ENCODE measurements at regions not wholly inside any gene's neighbourhood (a gene's known extent, or its start where the extent isn't known, plus 50 kb on each side); places are given as distances from the start of the nearest gene placed in this dataset.

- no peak for TF ChIP-seq CTCF (IDR thresholded peaks at IDR 0.05)
- Histone ChIP-seq H3K36me3 (no peaks in the 10 kb centered on the region), H3K27ac (peak overlapping the region; percentile 20), H3K4me1 (ENCODE audit: control insufficient read depth in 1 of 2, insufficient read depth in 1 of 2, low read depth in 1 of 2, low read length in 1 of 2) (peaks cover 5 to 12% of the 10 kb centered on the region in 2 experiments), H3K9me3 (no peaks in the 10 kb centered on the region), H3K27me3 (no peaks in the 10 kb centered on the region), H3K4me3 (ENCODE audit: low read depth in 1 of 2, low read length in 1 of 2) (no peak overlapping the region)
These were observed 61.7 kb downstream of the KCNJ2 start for GRCh38 chr17:70230850-70231640.

GRCh38 chr17:70232466-70232865 lies 63.1 kb downstream of the KCNJ2 start:
- Histone ChIP-seq H3K9me3 (no peaks in the 10 kb centered on the region), H3K4me3 (ENCODE audit: low read depth in 1 of 2, low read length in 1 of 2) (no peak overlapping the region), H3K4me1 (ENCODE audit: control insufficient read depth in 1 of 2, insufficient read depth in 1 of 2, low read depth in 1 of 2, low read length in 1 of 2) (peaks cover 5 to 12% of the 10 kb centered on the region in 2 experiments), H3K36me3 (no peaks in the 10 kb centered on the region), H3K27ac (no peak overlapping the region), H3K27me3 (no peaks in the 10 kb centered on the region)
- TF ChIP-seq CTCF (IDR thresholded peaks at IDR 0.05): no peak

DNA sequence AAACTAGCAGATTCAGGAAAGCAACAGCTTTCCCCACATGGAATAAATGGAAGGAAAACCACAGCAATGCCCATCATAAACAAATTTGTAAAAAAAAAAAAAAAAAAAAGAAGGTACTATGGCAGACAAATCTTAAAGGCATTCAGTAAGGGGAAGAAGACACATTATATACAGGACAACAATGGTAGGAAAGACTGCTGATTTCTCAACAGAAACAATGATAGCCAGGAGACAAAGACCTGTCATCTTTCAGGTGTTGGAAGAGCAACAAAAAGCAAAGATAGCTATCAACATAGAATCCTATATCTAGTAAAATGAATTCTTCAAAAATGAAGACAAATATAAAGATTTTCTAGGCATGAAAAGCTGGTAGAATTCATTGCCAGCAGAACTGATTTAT lies 65.9 kb downstream of the KCNJ2 start:
- Histone ChIP-seq H3K9me3 (no peaks in the 10 kb centered on the region), H3K4me1 (ENCODE audit: control insufficient read depth in 1 of 2, insufficient read depth in 1 of 2, low read depth in 1 of 2, low read length in 1 of 2) (peaks cover 5 to 12% of the 10 kb centered on the region in 2 experiments), H3K27me3 (no peaks in the 10 kb centered on the region), H3K27ac (no peak overlapping the region), H3K4me3 (ENCODE audit: low read depth in 1 of 2, low read length in 1 of 2) (no peak overlapping the region), H3K36me3 (no peaks in the 10 kb centered on the region)
- TF ChIP-seq CTCF (IDR thresholded peaks at IDR 0.05): no peak

DNA sequence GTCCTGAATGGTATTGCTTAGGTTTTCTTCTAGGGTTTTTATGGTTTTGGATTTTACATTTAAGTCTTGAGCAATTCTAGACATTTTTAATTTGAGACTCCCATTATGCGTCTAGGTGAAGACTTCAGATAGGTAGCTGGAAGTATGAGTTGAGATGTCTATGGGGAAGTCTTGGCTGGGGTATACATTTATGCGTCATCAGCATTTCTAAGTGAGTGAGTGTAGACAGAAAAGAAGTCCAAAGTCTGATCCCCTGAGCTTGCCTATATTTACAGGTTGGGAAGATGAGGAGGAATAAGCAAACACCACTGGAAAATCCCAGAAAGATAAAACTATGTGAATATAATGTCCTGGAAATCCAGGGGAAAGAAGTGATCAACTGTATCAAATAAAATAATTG lies 68.9 kb downstream of the KCNJ2 start:
- TF ChIP-seq CTCF (IDR thresholded peaks at IDR 0.05): no peak
- Histone ChIP-seq H3K4me1 (ENCODE audit: control insufficient read depth in 1 of 2, insufficient read depth in 1 of 2, low read depth in 1 of 2, low read length in 1 of 2) (no peaks in the 10 kb centered on the region), H3K36me3 (no peaks in the 10 kb centered on the region), H3K27ac (no peak overlapping the region), H3K27me3 (no peaks in the 10 kb centered on the region), H3K9me3 (no peaks in the 10 kb centered on the region), H3K4me3 (ENCODE audit: low read depth in 1 of 2, low read length in 1 of 2) (no peak overlapping the region)

- Histone ChIP-seq H3K36me3 (no peaks in the 10 kb centered on the region), H3K27me3 (no peaks in the 10 kb centered on the region), H3K27ac (no peak overlapping the region), H3K4me3 (ENCODE audit: low read depth in 1 of 2, low read length in 1 of 2) (no peak overlapping the region), H3K9me3 (no peaks in the 10 kb centered on the region), H3K4me1 (ENCODE audit: control insufficient read depth in 1 of 2, insufficient read depth in 1 of 2, low read depth in 1 of 2, low read length in 1 of 2) (no peaks in the 10 kb centered on the region)
- no peak for TF ChIP-seq CTCF (IDR thresholded peaks at IDR 0.05)
These were observed 69.3 kb downstream of the KCNJ2 start for GRCh38 chr17:70238646-70239045.
